Left ventricle myocardium inferior (tissue), 1 donor: ENCODE measurements at regions not wholly inside any gene's neighbourhood (a gene's known extent, or its start where the extent isn't known, plus 50 kb on each side); places are given as distances from the start of the nearest gene placed in this dataset.

Source experiments
- DNase-seq: peaks from one replicate; pipeline ENCODE4 v3.0.0-alpha.2; 2020
- H3K27ac ChIP-seq: fragments of 200-600 bp; replicated peaks from 2 replicates; pipeline ENCODE4 v1.8.0; 2021
- H3K27me3 ChIP-seq: fragments of 200-600 bp; 2 replicates; pipeline ENCODE4 v1.8.0; 2021; ENCODE audit warnings: low read depth
- H3K36me3 ChIP-seq: fragments of 200-600 bp; 2 replicates; pipeline ENCODE4 v1.8.0; 2021
- H3K4me1 ChIP-seq: fragments of 200-600 bp; 2 replicates; pipeline ENCODE4 v1.8.0; 2021
- H3K4me3 ChIP-seq: fragments of 200-600 bp; 2 replicates; pipeline ENCODE4 v1.8.0; 2021; ENCODE audit warnings: mild to moderate bottlenecking, moderate library complexity
- H3K9me3 ChIP-seq: fragments of 200-600 bp; replicated peaks from 2 replicates; pipeline ENCODE4 v1.8.0; 2021
- intact Hi-C: fragments of 100-400 bp; cut with micrococcal nuclease; formaldehyde crosslinking; loops from one replicate; pipeline ENCODE4 v1.11.0; 2022
- TF ChIP-seq, protein P1 (sequence below): fragments of 200-600 bp; IDR thresholded peaks from 2 replicates; pipeline ENCODE4 v1.8.0; 2021; ENCODE audit warnings: antibody characterized with exemption, mild to moderate bottlenecking, borderline replicate concordance
- donor health status: DM: no; HTN: yes; CAD: no; lungs with severe emphysema.

DNA sequence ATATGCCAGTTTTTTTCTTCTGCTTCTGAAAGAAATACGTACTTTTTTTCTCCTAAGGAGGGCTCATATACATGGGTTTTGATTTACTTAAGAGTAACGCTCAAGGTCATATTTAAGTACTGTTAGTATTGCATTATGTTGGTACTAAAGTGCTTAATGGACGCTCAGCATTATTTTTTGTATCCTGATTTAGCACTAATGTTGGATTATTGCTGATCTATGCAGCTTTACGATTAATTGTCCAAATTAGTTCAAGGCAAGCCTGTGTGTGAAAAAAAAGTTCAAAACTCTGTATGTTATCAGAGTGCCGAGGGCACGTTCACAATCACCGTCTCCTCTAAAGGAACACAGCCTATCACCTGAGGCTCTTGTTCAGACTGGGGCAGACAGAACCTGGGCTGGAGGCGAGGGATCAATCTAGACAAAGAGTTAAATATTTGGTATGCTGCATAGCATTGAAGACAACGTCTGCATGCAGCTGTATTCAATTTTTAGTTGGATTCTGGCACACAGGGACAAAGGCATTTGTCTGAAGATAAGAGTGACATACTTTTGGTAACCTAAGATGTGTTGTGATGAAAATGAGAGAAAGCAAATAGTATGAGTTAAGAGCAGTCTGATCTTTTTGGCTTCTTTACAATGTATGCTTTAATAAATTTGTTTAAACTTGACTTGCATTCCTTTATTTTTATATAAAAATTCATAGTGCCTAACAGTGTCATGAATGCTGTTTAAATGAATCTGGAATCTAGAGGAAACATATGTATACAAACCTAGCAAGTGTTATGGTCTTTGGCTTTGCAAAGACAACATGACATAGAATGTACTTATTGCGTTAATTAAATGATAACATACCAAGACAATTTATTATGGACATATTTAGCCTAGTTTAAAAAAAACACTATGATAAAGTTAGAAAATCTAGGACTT, 341.2 kb downstream of the SAMD5 start:
- Histone ChIP-seq H3K27ac (no peak overlapping the region), H3K4me1 (no peaks in the 10 kb centered on the region), H3K4me3 (no peak overlapping the region), H3K36me3 (no peaks in the 10 kb centered on the region), H3K9me3 (peaks cover 3% of the 10 kb centered on the region), H3K27me3 (no peaks in the 10 kb centered on the region)
- DNase-seq, result no peak
- TF ChIP-seq, protein P1, sequence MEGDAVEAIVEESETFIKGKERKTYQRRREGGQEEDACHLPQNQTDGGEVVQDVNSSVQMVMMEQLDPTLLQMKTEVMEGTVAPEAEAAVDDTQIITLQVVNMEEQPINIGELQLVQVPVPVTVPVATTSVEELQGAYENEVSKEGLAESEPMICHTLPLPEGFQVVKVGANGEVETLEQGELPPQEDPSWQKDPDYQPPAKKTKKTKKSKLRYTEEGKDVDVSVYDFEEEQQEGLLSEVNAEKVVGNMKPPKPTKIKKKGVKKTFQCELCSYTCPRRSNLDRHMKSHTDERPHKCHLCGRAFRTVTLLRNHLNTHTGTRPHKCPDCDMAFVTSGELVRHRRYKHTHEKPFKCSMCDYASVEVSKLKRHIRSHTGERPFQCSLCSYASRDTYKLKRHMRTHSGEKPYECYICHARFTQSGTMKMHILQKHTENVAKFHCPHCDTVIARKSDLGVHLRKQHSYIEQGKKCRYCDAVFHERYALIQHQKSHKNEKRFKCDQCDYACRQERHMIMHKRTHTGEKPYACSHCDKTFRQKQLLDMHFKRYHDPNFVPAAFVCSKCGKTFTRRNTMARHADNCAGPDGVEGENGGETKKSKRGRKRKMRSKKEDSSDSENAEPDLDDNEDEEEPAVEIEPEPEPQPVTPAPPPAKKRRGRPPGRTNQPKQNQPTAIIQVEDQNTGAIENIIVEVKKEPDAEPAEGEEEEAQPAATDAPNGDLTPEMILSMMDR, result no peak
- intact Hi-C loops, result no loop called here

DNA sequence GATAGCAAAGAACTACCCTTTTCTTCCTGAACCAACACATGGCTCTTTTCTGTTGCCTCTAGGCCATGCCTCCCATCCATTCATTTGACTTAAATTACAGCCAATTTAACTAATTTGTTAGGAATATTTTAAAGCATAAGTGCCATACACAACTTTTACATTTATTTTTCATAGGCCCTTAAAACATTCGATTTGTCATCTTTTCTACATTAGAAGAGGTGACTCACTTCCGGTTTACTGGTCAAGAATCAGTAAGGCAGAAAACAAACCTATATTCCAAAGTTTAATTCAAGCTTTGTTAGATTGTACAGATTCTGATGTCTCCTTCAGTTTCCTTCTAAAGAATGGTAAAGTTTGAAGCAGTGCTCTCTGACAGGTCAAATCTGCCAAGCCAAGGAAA, 344.3 kb downstream of the SAMD5 start:
- no peak for DNase-seq
- Histone ChIP-seq H3K4me1 (no peaks in the 10 kb centered on the region), H3K27ac (no peak overlapping the region), H3K9me3 (no peaks in the 10 kb centered on the region), H3K36me3 (no peaks in the 10 kb centered on the region), H3K4me3 (no peak overlapping the region), H3K27me3 (no peaks in the 10 kb centered on the region)
- TF ChIP-seq, protein P1, result no peak
- intact Hi-C loops, result no loop called here

DNA sequence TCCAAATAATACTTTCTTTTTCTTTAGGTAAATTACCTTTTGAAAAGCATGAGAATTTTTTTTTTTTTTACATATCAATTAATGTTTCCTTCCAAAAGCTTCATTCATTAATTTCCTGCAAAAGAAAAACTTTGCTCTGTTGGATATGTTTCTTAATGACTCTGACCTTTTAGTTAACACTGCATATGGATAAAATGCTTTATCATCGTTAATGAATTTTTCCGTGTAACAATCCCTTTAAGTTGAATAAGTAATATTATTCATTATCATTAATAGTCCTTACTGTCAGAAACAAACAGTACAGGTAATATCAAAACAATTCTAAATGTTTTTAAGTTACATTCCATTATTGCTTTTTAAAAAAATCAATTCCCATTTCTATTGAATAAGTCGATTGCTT, 345.1 kb downstream of the SAMD5 start:
- no peaks in the 10 kb centered on the region for H3K9me3 ChIP-seq
- no peaks in the 10 kb centered on the region for H3K36me3 ChIP-seq
- no peak overlapping the region for H3K27ac ChIP-seq
- no peaks in the 10 kb centered on the region for H3K27me3 ChIP-seq
- TF ChIP-seq, protein P1, result no peak
- intact Hi-C loops, result no loop called here
- no peak for DNase-seq
- H3K4me3 ChIP-seq, result no peak overlapping the region
- no peaks in the 10 kb centered on the region for H3K4me1 ChIP-seq

DNA sequence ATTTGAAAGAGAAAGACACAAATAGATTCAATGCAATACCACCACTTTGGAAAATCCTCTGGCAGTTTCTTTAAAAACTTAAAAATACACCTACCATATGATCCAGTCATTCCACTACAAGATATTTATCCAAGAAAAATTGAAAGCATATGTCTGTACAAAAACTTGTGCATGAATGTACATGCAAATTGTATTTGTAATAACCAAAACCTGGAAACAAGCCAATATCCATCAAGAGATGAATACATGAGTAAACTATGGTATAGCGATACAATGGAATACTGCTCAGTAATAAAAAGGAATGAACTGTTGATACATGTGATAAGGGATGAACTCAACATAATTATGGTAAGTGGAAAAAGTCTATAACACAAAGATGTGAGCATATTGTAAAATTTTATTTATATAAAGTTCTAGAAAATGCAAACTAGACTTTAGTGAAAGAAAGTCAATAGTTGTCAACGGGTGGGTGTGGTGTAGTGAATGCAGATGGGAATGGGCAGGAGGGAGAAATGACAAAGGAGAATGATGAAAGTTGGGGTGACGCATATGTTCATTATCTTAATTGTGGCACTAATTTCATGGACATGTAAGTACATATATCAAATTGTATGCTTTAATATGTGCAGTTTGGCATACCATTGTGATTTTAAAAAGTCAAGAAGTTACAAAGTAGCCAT, 347.5 kb downstream of the SAMD5 start:
- Histone ChIP-seq H3K27ac (no peak overlapping the region), H3K4me3 (no peak overlapping the region), H3K36me3 (no peaks in the 10 kb centered on the region), H3K27me3 (no peaks in the 10 kb centered on the region), H3K9me3 (no peaks in the 10 kb centered on the region), H3K4me1 (no peaks in the 10 kb centered on the region)
- TF ChIP-seq, protein P1, result no peak
- intact Hi-C loops, result no loop called here
- no peak for DNase-seq

DNA sequence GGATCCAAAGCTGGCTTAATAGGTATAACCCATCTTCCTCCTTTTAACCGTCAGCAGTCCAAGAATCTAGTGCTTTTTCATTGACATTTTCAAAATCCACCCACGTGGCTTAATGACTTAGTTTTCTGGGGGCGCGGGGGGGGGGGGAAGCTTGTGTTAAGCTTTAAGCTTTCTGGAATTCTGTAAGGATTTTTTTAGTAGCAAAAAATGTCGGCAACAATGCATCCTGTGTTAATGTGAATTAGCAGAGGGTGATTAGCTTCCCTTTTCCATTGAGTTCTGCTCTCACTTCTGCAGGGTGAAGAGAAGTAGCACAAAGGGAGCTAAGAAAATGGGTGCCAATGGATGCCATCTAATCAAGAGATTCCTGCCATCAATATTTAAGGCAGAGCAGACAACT, 348.2 kb downstream of the SAMD5 start:
- intact Hi-C loops, result no loop called here
- no peak for DNase-seq
- H3K4me1 ChIP-seq, result no peaks in the 10 kb centered on the region
- H3K36me3 ChIP-seq, result no peaks in the 10 kb centered on the region
- no peaks in the 10 kb centered on the region for H3K9me3 ChIP-seq
- TF ChIP-seq, protein P1, result no peak
- H3K4me3 ChIP-seq, result no peak overlapping the region
- H3K27me3 ChIP-seq, result no peaks in the 10 kb centered on the region
- H3K27ac ChIP-seq, result no peak overlapping the region
